AG08396 (cell line): ENCODE measurements at regions not wholly inside any gene's neighbourhood (a gene's known extent, or its start where the extent isn't known, plus 50 kb on each side); places are given as distances from the start of the nearest gene placed in this dataset.

Experiments used
- DNase-seq: peaks from one replicate; pipeline ENCODE4 v3.0.0; 2012; ENCODE audit warnings: low spot score, mixed read lengths

DNA sequence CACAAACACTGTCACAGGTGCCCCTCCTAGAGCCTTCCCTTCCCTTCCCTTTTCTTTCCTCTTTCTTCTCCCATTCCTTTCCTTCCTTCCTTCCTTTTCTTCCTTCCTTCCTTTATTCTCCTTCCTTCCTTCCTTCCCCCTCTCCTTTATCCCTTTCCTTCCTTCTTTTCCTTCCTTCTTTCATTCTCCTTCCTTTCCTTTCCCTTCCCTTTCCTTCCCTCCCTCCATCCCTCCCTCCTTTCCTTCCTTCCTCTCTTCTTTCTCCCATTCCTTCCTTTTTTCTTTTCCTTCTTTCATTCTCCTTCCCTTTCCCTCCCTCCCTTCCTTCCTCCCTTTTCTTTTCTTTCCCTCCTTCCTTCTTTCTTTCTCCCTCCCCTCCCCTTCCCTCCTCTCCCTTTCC lies 170.0 kb downstream of the ENGASE start:
- DNase-seq = no peak

DNA sequence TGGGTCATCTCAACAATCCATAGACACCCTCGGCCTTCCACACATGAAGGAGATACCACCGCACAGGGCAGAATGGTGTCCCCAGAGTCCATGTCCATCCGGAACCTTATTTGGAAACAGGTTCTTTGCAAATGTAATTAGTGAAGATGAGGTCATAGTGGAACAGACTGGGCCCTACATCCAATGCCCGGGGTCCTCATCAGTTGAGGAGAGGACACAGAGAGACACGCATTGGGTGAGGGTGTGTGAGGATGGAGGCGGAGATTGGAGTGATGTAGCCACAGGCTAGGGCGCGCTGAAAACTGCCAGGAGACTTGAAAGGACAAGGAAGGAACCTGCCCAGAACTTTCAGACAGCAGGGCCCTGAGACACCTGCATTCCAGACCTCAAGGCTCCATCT lies 169.4 kb downstream of the ENGASE start:
- DNase-seq = no peak

GRCh38 chr17:79243603-79243990 lies 169.0 kb downstream of the ENGASE start:
- no peak for DNase-seq

GRCh38 chr17:79242873-79243602 lies 168.4 kb downstream of the ENGASE start:
- DNase-seq = no peak

DNA sequence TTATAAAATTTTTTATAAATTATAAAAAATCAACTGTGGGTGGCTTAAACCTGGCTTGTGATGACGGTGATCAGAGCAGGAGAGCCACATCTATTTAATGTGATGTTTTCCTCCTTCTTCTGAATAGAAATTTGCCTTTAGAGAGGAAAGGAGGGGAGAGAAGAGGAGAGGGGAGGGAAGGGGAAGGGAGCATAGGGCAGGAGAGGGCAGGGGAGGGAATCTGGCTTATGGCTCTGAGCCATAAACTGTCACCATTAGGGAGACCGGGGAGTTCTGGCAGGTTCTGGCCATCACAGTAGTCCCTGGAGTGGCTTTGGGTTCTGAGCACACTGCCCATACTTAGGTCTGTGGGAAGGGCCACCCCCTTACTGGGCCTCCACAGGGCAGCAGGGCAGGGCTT lies 167.8 kb downstream of the ENGASE start:
- no peak for DNase-seq

GRCh38 chr17:79241616-79242015 lies 167.0 kb downstream of the ENGASE start:
- no peak for DNase-seq

DNA sequence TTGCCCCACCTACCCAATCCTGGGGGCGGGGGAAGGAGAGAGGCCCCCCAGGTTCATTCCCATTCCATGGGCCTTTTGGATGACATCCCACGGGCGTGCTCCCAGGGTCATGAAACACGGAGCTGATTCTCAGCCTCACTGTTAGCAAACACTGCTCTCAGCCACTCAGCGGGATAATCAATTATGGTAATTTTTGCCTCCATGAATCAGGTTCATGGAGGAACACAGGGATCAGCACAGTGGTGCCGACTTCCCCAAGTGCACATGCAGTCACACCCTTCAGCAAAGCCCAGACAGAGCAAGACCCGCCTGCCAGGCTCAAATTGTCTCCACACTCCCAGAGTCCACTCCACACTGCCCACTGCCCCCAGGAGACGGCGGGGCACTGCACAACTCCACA lies 164.6 kb downstream of the ENGASE start:
- DNase-seq = no peak

GRCh38 chr17:79237448-79238053 lies 162.9 kb downstream of the ENGASE start:
- no peak for DNase-seq

GRCh38 chr17:79235808-79236207 lies 161.2 kb downstream of the ENGASE start:
- no peak for DNase-seq

DNA sequence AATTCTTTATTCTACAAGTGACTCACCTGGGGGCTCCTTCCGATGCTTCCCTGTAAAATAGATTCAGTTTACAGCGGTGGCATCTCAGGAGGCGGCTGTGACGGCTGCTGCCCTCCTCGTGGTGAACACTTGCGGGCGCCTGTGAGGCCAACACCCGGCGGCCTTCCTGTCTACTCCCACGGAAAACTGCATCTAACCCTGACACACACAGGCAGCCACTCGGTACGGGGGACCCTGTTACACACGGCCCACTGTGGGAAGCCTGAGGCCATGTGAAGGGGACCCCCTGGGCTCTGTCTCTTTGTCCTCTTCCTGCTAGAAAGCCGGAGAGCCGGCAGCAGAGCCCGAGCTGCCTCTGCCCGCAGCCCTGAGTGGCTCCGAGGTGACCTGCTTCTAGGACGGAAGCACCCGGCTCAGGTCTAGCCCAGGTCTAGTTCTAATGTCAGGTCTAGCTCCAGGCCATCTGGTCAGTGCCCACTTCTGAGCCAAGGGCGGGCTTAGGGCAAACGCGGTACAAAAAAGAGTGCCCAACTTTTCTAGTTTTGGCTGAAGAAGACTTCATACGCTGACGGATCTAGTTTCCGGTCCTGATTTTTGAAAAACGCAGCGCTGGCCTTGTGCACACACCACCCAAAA lies 159.4 kb downstream of the ENGASE start:
- no peak for DNase-seq

DNA sequence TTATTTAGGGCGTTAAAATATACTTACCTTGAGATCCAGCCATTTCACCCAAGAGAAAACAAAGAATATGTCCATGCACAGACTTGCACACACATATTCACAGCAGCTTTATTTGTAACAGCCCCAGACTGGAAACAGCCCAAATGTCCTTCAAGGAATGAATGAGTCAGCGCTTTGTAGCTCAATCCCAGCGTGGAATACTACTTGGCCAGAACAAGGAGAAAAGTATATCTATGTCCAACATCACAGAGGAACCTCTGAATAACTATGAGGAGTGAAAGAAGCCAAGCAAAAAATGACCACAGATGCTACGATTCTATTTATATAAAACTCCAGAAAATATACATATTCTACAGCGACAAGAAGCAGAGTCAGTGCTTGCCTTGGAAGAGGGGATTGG lies 158.3 kb downstream of the ENGASE start:
- no peak for DNase-seq

GRCh38 chr17:79231766-79232287 lies 157.2 kb downstream of the ENGASE start:
- DNase-seq = no peak

GRCh38 chr17:79230576-79230975 lies 156.0 kb downstream of the ENGASE start:
- no peak for DNase-seq

GRCh38 chr17:79226037-79226436 lies 151.4 kb downstream of the ENGASE start:
- no peak for DNase-seq

DNA sequence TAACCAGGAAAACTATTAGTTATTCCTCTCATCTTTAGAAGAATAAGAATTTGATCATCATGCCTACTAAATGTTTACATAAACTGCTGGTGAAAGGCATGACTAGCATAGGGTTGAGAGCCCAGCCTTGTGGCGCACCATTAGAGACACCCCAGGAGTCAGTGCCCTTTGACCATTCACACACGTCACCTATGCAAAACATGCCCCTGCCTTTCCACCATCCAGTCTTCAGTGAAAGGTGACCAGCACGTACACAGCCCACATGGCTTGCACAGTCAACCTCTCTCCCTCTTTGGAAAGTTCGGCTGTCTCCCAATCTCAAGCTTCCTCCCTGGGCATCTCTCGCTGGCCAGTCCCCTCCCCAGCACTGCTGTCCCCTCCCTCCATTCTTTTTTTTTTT lies 150.3 kb downstream of the ENGASE start:
- DNase-seq = no peak

- DNase-seq = no peak
These were observed 149.9 kb downstream of the ENGASE start for GRCh38 chr17:79224476-79224875.

DNA sequence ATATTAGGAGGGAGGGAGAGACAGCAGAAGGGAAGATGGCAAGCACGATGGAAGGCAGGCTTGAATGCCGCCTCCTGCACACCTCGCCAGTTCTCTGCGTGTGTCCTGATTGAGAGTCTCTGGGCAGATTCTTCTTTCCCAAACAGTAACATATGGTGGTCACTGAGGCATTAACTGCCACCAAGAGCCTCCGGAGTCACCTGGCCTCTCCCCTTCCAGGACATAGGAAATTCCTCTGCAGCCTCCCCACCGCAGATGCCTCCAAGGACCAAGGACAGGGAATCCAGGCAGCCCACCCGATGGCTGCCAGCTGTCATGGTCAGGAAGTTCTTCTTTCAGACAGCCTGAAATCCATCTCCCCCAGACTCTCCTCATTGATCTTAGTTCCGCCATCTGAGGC lies 149.3 kb downstream of the ENGASE start:
- no peak for DNase-seq

DNA sequence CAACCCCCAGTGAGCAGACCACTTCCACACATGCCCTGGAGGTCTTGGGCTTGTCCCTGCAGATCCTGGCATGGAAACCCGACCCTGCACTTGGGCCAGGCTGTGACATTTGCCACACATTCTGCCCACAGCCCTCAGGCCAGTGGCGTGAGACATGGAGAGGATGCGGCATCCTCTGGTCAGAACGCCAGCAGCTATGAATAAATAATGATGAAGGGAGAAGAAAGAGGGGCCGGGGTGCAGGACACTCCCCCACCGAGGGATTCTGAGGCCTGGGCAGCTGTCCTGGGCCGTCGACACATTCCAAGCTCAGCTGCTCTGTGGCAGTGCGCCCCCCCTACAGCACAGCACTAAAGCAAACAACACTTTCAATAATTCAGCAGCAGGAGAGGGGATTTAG lies 148.8 kb downstream of the ENGASE start:
- no peak for DNase-seq

DNA sequence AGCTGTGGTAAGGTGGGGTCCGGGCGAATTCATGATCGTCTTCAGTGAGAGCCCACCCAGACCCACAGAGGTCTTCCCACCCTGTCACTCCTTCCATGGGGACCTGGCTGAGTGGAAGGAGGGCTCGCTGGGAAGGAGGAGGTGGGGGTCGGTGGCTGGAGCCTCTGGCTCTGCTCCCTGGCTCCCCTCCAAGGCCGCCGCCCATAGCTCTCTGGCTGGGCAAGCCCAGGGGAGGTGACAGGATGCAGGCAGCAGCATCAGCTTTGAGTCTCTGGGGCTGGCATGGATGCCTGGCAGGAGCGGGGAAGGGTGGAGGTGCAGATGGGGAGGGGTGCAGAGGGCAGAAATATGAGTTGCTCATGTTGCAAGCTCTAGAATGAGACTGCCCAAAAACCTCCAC lies 147.0 kb downstream of the ENGASE start:
- DNase-seq = no peak

DNA sequence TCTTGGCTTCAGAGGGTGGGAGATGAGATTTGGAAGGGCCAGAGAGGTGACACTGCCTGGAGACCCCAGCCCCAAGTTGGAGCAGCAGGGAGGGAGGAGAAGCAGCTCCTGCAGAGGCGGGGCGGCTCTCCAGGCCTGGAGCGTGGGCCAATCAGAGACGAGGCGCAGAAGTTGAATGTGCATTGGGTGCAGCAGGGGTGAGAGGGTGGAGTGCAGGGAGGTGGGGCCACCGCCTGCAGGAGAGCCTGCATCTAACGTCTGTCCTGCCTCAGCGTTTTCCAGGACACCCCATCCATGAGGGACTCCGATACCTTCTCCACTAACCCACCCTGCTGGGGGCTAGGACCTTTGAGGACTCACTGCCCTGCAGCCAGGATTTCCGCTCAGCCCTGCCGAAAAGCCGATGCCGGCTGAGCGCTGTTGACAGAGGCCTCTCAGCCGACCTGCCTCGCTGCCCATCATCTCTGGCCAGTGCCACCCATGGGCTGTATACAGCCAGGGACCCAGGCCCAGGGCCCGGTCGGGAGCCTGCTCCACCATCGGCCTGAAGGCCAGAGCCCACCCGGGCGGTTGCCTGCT lies 146.2 kb downstream of the ENGASE start:
- DNase-seq = no peak

DNA sequence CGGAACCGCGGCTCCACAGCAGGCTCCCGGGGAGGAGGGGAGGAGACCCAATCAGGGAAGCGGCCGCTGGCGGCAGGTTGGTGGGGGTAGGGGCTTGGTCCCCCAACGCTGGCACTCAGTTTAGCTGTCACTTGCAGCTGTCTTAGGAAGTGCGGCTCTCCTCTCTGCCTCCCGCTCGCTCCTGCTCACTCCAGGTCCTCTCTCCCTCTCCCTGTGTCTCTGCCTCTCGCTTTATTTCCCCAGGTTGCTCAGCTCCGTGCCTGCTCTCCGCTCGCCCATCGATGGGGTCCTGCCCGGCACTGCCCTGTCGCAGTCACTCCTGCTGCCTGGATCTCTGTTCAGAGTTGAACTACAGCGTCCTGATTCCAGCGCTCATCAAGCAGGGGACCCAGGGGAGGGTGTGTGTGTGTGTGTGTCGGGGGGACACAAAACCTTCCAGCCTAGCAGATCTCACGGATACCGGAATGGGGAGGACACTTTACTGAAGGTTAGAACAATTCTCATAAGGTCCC lies 145.6 kb downstream of the ENGASE start:
- no peak for DNase-seq

DNA sequence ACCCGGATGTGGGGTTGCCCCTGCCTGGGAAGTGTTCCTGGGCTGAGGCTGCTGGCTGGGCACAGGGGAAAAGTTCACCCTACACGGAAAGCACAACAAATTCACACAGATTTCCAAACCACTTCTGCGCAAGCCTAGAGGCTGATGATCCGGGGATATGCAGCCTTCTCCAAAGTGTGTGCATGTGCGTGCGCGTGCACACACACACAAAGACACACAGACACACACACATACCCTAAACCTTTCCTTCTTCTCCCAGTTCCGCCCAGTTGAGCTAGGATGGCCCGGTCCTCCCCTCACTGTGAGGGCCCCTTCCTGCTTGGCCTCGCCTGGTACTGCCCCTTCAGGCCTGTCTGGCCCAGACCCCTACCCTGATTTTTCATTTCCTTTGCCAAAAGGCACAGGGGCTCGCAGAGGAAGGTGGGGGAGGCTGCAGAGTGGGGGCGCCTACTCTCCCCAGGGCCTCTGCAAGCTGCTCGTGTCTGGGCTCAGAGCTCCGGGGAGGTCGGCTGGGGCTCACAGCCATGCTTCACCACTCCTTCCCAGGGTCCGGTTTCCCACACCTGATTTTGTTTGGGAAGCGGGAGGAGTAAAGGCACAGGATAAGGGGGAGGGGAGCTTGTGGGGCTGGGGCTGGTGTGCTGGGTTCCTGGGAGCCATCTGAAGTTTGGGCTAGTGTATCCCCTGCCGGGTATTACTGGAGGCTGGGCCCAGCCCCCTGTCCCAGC lies 144.7 kb downstream of the ENGASE start:
- no peak for DNase-seq
